ENCODE measurements at regions not wholly inside any gene's neighbourhood (a gene's known extent, or its start where the extent isn't known, plus 50 kb on each side); places are given as distances from the start of the nearest gene placed in this dataset.

DNA sequence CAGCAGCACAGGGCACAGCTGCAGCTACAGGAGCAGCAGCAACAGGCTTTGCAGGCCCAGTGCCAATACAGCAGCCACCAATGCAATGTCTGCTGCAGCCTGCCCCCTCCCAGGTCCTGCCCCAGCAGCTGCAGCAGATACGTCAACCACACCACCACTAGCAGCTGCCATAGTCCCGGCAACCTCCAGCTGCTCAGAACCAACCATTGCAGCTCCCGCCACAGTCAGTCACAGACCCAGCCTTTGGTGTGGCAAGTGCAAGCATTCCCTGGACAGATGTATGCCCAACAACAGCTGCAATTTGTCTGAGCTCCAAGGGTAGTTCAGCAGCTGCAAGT lies 53.3 kb upstream of the TUBA3E start:
- TF ChIP-seq OVOL2 (CRISPR knock-in tag; IDR thresholded peaks at IDR 0.05; ENCODE audit: borderline replicate concordance) = no peak
- no peak for TF ChIP-seq CTCF (IDR thresholded peaks at IDR 0.05)
- no peak for TF ChIP-seq GABPB1 (CRISPR knock-in tag; IDR thresholded peaks at IDR 0.05)
- no peak for TF ChIP-seq CREM (CRISPR knock-in tag; IDR thresholded peaks at IDR 0.05)
- TF ChIP-seq NR1H2 (CRISPR knock-in tag; IDR thresholded peaks at IDR 0.05) = no peak
- TF ChIP-seq ELF4 (CRISPR knock-in tag; IDR thresholded peaks at IDR 0.05; ENCODE audit: low read depth) = no peak
- no peak for TF ChIP-seq FOXP1 (CRISPR knock-in tag; IDR thresholded peaks at IDR 0.05; ENCODE audit: borderline replicate concordance)
- no peak for TF ChIP-seq SP1 (CRISPR knock-in tag; conservative IDR thresholded peaks at IDR 0.05)
- TF ChIP-seq ZNF121 (CRISPR knock-in tag; IDR thresholded peaks at IDR 0.05) = no peak
- no peak for TF ChIP-seq FOXK1 (CRISPR knock-in tag; IDR thresholded peaks at IDR 0.05)
- no peak for TF ChIP-seq PRRX2 (CRISPR knock-in tag; IDR thresholded peaks at IDR 0.05)

All from WTC11 (cell line).